Kidney epithelial cell (primary cell): ENCODE measurements at regions not wholly inside any gene's neighbourhood (a gene's known extent, or its start where the extent isn't known, plus 50 kb on each side); places are given as distances from the start of the nearest gene placed in this dataset.

Experiments
- DNase-seq: peaks from one replicate; pipeline ENCODE4 v3.0.0-alpha.2; 2010; ENCODE audit warnings: low read depth
- H3K27me3 ChIP-seq: 2 replicates; pipeline ENCODE4 v1.6.0; 2011; ENCODE audit warnings: low read length; ENCODE audit not compliant: control insufficient read depth, insufficient read depth
- H3K36me3 ChIP-seq: 2 replicates; pipeline ENCODE4 v1.5.1; 2011; ENCODE audit warnings: low read length; ENCODE audit not compliant: control insufficient read depth, insufficient read depth
- H3K4me3 ChIP-seq: 2 replicates; pipeline ENCODE4 v1.5.1; 2011; ENCODE audit warnings: low read depth, mild to moderate bottlenecking, control low read depth, low read length
- CTCF ChIP-seq: IDR thresholded peaks from 2 replicates; pipeline ENCODE4 v1.5.1; 2011; ENCODE audit warnings: mild to moderate bottlenecking, moderate library complexity, low read length, control low read depth, inconsistent platforms; ENCODE audit not compliant: insufficient read depth, poor library complexity, severe bottlenecking

GRCh38 chr6:92847988-92848387, 571.4 kb downstream of the EPHA7 start:
- H3K36me3 ChIP-seq = no peaks in the 10 kb centered on the region
- no peak for TF ChIP-seq CTCF
- DNase-seq = no peak
- no peak overlapping the region for H3K4me3 ChIP-seq
- no peaks in the 10 kb centered on the region for H3K27me3 ChIP-seq

GRCh38 chr6:92840246-92840930, 579.0 kb downstream of the EPHA7 start:
- DNase-seq = no peak
- H3K36me3 ChIP-seq = no peaks in the 10 kb centered on the region
- no peak overlapping the region for H3K4me3 ChIP-seq
- no peaks in the 10 kb centered on the region for H3K27me3 ChIP-seq
- TF ChIP-seq CTCF = no peak

- no peak overlapping the region for H3K4me3 ChIP-seq
- no peaks in the 10 kb centered on the region for H3K27me3 ChIP-seq
- H3K36me3 ChIP-seq = no peaks in the 10 kb centered on the region
- TF ChIP-seq CTCF = no peak
- DNase-seq = no peak
Observed at GRCh38 chr6:92828788-92829187, 590.6 kb downstream of the EPHA7 start.

- no peaks in the 10 kb centered on the region for H3K27me3 ChIP-seq
- H3K36me3 ChIP-seq = no peaks in the 10 kb centered on the region
- no peak for DNase-seq
- no peak overlapping the region for H3K4me3 ChIP-seq
- no peak for TF ChIP-seq CTCF
Observed at GRCh38 chr6:92827104-92827503, 592.3 kb downstream of the EPHA7 start.

- no peak for DNase-seq
- H3K27me3 ChIP-seq = no peaks in the 10 kb centered on the region
- no peaks in the 10 kb centered on the region for H3K36me3 ChIP-seq
- no peak for TF ChIP-seq CTCF
- H3K4me3 ChIP-seq = no peak overlapping the region
Observed at GRCh38 chr6:92826633-92827032, 592.7 kb downstream of the EPHA7 start.

GRCh38 chr6:92822222-92822621, 597.1 kb downstream of the EPHA7 start:
- no peaks in the 10 kb centered on the region for H3K36me3 ChIP-seq
- no peak overlapping the region for H3K4me3 ChIP-seq
- DNase-seq = no peak
- H3K27me3 ChIP-seq = no peaks in the 10 kb centered on the region
- no peak for TF ChIP-seq CTCF
